ENCODE measurements at regions not wholly inside any gene's neighbourhood (a gene's known extent, or its start where the extent isn't known, plus 50 kb on each side); places are given as distances from the start of the nearest gene placed in this dataset.

DNA sequence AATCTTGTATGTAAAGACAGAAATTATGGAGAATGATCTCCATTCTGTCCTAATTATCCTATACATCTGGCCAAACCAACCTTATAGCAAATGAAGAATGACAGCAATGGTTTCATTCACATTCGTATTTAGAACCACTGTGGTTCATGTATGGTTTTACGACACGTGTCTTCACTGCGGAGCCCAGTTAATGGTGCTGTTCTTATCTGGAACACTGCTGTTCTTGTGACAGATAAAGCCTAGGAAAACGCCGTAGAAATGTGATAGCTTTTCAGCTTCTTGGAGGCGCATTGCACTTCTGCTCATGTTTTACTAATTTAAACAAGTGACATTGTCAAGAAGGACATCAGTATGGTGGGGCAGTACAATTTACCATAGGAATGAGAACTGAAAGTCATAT, 2266.4 kb upstream of the TENM3 start:
- no peak for DNase-seq

DNA sequence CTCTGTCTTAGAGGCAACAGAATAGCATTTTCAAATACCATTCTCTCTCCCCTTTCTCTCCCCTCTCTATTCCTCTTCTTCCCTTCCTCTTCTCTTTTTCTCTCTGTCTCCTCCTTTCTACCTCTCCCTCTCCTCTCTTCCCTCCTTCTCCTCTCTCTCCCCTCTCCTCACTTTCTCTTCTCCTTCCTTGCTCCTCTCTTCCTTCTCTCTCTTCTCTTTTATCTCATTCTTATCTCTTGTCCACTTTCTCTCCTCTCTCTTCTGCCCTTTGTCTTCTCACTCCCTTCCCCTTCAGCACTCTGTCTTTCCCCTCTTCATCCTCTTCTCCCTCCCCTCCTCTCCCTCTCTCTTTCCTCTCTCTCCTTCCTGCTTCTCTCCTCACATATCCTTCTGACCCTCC, 2265.8 kb upstream of the TENM3 start:
- DNase-seq, result no peak

DNA sequence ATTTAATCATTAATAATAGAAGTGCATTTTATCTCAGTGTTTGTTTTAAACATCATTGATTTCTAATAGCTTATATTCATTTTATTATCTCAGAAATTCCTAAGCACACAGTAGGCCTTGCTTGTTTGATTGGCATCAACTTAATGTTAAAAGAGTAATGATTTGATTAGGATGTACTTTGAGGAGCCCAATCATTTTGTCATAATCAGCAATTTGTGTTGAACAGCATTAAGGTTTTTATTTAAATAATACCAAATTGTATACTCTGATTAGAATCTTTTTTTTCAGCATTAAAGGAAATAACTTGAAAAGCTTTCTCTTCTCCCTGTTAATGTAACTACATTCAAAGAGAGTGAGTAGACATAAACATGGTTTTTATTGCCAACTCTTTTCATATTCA, 2262.0 kb upstream of the TENM3 start:
- no peak for DNase-seq

DNA sequence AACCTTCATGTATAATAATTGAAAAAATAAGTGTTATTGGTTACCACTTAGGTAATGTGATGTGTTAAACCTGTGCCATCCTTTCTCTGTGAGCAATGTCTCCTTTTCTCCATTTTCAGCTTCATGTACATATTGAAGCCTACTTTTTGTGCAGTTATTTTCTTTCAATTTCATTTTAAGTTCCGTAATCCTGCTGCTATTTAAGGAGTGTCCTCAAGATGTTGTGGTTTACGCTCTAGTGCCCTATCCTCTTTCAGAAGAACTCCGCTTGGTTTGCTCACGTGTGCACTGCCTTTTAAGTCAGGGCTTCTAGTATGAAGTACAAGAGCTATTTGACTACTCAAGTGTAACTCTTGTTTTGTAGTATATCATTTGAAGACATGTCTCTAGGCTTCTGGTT, 2253.2 kb upstream of the TENM3 start:
- peak in 1 of 3 donors; percentile 1 for DNase-seq

DNA sequence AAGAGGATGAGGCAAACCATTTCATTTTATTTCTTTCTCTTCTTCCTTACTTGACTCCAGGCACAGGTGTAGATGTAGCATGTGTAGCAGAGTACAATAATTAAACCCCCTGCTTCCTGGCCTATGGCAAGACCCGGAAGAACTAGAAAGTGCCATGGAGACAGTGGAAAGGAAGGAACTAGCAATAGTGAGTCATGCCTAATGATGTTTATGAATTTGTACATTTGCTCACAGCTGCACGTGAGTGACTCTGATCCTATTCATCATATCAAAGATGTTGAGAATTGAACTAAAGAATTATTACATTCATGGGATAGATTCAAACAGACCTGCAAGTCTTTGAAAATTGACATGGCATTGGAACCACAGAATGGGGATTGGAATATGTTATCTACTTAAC, 2233.9 kb upstream of the TENM3 start:
- DNase-seq, result no peak

DNA sequence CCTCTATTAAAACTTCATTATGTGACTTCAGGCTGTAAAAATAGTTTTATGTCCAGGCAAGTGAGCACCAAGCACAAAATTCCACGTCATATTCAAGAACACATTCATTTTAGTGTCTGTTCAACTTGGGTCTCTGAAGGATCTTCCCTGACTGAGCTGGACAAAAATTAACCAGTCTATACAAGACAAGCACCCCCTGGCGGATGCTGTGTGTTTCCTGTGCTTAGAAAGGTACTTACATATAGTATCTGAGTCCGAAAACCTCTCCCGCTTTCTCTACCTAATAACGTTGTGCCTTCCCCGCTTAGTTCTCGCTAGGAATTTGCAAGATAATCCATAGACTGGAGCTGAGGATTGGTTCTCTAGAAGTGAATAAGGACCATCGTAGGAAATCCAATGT, 2214.5 kb upstream of the TENM3 start:
- peak in 2 of 3 donors; percentile 2 to 11 for DNase-seq

DNA sequence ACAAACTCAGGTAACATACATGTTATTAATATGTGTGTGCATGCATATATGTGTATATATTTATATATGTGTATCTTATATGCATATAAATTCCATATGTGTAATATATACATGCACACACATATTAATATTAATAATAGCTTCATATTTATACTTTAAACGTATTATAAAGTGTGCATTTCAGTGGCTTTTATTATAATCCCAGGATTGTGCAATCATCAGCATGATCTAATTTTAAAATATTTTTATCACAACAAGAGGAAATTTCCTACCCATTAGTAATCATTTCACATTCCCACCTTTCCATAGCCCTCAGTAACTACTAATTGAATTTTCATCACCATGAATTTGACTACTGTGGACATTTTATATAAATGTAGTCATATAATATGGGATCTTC, 2211.9 kb upstream of the TENM3 start:
- no peak for DNase-seq

DNA sequence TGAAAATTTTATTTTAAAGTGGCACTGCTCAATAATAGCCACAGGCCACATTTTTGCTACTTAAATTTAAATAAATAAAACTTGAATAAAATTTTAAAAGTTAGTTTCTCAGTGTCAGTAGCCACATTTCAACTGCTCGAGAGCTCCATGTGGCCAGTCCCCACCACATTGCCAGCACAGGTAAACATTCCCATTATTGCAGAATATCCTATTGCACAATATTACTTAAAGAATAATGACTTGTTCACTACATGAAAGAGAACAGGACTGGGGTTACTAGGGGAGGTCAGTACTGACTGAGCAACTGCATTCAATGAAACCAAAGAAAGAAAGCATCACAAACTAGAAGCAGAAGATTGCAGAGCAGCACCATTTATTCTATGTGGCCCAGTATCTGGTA, 2201.6 kb upstream of the TENM3 start:
- DNase-seq, result no peak

DNA sequence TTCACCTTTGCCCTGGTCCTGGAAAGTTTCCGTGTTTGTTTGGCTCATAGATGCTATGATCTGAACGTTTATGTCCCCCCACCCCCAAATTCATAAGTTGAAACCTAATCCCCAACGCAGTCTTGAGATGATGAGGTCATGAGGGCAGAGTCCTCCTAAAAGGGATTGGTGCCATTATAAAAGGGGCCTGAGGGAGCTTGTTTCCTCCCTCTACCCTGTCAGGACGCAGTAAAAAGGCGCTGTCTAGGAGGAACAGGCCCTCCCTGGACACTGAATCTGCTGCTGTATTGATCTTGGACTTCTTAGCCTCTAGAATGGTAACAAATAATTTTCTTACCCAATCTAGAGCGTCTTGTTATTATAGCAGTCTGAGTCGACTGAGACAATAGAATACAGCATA, 2190.6 kb upstream of the TENM3 start:
- DNase-seq, result no peak

DNA sequence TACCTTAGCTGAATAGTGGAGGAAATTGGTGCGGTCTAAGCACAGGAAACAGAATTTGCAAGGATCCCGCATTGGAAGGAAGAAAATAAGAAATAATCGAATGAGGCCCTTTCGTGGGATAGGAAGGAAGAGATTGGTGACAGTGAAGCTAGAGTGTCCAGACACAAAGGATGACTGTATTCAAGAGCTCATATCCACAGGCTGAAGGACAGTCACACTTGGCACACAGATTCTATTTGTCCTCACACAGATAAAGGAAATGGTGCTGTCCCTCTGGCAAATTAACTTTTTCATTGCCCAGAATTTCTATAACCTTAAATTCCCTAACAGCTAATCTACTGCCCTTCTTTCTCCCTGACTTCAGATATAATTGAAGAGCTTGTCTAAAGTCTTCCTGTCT, 2188.9 kb upstream of the TENM3 start:
- no peak for DNase-seq

DNA sequence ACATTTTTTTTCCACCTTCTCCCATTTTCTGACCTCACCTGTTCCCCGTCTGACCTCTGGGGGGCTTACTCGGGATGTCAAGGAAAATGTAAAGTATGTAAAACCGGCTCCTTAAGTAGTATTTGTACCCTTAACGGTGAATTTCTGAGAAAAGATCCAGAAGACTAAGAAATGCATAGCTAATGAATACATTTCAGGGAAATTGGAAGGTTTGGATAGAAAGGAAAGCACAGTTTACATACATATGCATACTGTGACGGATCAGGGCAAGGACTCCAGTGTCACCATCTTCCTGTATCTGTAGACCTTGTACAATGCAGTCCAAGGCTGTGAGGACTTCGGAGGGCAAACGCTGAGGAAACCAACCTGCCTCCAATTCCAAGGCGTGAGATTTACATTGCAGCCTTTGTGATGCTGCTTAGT, 2185.9 kb upstream of the TENM3 start:
- DNase-seq, result no peak

DNA sequence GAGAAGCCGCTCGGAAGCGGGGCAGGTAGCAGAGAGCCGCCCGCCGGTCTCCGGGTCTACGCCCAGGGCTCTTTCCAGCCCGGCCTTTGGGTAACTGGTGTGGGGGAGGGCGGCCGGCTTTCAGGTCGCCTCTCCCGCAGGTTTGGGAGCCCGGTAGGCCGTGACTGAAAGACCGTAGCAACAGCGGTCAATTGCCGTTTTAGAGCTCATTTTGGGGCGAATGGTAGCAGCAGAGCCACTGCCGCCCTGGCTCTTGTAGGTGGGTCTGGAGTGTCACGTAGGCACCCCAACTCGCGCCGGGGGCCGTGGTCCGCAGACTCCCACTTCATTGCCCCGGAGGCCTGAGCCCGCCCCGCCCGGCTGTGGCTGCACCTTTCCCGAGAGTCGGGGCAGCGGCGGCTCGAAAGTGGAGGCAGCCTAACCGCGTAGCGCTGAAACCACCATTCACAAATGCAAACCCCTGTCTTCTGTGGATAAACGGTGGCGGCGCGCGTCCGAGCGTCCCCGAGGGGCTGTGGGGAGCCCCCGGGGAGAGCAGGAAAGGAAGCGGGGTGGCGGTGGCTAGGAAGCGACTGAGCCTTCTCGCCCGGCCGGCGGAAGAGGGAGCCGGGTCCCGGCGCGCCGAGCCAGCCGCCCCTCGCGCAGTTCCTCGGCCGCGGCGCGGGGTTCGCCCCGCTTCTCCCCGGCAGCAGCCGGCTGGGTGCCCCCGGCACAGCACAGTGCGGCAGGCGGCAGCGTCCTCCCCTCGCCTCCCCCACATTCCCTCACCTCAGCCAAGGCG, 2185.1 kb upstream of the TENM3 start:
- peak in 1 of 3 donors; percentile 18 for DNase-seq

DNA sequence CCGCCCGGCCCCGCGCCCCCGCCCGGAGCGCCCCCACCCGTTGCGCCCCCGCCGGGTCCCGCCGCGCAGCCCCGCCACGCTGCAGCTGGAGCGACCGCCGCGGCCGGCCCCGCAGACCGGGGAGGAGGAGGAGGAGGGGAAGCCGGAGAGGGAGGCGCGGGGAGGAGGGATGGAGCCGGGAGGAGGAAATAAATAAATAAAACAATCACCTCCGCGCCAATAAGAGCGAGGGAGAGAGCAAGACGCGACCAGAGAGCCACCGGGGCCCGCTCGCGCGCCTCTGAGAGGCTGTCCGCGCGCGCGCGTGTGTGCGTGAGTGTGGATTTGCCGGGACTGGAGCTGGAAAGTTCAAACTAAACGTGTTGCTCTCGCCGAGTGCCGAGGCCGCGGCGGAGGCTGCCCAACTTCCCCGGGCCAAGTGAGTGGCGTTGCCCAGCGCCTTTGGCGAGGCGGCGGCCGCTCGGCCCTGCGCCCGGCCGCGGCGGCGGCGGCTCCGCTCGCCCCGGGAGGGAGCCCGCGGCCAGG, 2184.4 kb upstream of the TENM3 start:
- peak in 2 of 3 donors; percentile 32 to 42 for DNase-seq

DNA sequence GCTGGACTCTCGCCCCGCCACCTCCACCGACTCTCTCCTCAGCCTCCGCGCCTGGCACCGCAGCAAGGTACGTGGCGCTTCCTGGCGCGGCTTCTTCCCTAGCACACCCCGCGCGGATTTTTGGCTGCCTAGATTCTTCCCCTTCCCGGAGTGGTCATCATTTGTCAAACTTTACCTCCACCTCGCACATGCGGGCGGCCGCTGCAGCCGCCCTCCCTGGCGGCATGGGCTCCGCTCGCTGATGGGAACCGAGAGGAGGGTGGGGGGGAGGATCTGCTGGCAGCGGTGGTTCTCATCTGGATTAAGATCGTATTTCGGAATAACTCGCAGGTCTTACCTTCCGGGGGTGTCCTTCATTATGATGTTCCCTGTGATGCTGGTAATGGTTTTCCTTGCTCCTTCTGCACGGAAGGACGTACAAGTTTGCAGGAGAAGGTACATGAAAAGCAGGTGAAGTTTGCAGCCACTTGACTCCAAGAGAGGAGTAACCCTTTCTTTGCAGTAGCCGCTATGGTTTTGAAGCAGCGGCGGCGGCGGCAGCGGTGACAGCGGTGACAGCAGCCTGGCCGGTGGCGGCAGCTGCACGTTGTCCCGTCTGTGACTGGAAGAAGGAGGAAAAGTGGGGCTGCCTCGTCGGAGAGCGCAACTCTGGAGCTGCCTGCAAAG, 2183.9 kb upstream of the TENM3 start:
- DNase-seq, result no peak

DNA sequence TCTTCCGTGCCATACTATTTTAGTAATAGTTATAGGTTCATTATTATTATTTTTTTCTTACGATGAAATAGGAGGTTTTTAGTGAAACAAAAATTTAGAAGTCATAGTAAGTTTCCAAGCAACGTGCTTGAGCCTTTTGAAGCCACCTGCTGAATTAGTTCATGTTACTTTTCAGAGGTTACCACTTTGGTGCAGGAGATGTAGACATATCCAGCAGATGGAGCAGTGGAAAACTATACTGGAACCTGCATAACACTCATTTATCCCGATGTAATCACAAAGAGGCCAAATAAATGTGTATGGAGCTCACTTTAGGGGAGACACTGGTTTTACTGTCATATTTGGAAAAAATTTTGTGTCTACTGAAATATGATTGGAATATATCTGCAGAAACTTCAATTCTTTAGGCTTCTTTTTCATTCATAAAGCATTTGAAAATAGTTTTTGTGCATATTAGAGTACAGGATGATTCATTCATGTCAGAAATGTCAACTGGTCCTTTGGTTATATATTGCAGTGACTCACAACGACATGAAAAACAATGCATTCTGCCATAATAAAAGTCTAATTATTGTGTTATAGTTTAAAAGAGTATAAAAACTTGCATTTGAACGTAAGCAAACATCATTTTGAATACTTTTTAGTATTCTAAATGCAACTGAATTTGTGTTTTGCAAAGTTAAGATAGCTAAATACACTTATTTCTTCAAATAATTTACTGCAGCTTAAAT, 2182.9 kb upstream of the TENM3 start:
- DNase-seq, result no peak

DNA sequence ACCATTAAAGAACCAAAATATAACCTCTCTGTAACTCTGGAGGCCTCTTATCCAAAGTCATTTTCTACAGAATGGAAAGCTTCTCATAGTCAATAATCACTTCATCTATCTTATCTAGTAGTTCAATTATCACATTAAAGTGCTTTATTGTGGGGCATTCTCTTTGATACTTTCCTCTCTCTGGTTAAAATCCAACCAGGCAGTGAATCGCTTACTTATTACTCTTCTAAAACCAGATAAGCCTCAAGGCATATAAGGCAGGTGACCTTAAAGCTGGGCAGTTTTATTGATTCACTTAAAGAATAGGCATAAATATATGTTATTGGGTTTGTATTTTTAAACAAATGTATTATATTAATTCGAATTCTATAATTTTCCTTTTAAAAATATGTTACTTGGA, 2162.1 kb upstream of the TENM3 start:
- no peak for DNase-seq

DNA sequence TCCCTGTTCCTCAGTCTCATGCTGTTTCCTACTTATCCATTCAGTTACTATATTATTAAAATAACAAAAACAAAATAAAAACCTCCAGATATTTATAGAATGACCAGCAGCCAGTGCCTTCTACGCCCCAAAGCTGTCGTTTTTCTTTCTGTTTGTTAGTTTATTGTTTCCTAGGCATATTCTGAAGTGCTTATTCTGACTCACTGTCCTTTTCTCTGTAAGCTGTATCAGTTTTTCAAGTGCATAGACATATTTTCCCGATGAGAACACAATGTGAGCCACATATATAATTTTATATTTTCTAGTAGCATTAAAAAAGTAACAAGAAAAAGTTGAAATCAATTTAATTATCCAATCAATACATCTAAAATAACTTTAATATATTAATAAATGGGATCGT, 2158.6 kb upstream of the TENM3 start:
- no peak for DNase-seq

DNA sequence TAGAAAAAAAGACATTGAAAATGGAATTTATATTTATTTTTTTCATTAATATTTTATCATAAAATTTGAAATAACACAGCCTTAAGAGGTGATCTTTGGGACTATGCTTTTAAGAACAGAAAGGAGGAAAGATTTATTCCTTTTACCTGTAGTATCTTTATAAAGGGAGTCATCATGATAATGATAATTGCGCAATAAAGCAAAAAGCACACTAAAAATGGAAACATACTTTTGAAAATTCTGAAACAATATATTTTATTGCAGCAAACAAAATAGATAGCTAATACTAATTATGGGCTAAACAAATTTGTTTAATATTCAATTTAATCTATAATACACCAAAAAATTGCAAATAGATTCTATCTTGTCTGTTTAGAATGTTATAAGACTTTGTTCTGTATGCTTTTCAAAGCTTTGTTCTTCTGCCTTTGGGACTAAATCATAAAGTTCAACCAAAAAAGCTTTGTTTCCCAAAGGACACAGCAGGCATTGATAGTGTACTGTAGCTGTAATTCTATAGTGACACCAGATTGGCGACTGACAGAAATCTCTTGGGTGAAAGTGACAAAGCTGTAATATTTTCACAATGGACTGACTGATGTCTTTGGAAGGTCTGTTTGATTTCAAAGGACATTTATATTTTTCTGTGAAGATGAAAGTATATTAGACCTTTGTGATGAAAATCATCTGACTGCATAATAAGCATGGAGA, 2156.6 kb upstream of the TENM3 start:
- DNase-seq, result no peak

DNA sequence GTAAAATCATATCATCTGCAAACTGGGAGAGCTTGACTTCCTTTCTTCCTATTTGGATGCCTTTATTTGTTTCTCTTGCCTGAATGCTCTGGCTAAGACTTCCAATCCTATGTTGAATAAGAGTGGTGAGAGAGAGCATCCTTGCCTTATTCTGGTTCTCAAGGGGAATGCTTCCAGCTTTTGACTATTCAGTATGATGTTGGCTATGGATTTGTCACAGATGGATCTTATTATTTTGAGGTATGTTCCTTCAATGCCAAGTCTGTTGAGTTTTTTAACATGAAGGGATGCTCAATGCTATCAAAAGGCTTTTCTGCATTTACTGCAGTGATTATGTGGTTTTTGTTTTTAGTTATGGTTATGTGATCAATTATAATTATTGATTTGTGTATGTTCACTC, 2144.6 kb upstream of the TENM3 start:
- DNase-seq, result no peak

DNA sequence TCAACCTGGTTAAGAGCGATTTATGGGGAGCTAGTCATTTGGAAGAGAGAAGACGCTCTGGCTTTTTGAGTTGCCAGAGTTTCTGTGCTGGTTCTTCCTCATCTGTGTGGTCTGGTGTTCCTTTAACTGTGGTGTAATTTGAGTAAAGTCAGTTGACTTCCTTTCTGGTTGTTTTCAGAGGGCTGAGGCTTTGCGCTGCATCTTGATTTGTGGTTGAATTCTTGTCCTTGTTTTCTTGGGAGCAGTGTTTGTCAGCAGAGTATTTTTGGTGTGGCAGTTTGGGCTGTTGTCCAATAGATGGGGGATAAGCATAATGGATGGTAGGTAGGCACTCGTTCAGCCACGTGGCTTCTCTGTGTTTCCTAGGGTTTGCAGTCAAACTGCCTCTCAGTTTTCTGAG, 2143.2 kb upstream of the TENM3 start:
- DNase-seq, result peak; percentile 24 to 36 (median 26)

DNA sequence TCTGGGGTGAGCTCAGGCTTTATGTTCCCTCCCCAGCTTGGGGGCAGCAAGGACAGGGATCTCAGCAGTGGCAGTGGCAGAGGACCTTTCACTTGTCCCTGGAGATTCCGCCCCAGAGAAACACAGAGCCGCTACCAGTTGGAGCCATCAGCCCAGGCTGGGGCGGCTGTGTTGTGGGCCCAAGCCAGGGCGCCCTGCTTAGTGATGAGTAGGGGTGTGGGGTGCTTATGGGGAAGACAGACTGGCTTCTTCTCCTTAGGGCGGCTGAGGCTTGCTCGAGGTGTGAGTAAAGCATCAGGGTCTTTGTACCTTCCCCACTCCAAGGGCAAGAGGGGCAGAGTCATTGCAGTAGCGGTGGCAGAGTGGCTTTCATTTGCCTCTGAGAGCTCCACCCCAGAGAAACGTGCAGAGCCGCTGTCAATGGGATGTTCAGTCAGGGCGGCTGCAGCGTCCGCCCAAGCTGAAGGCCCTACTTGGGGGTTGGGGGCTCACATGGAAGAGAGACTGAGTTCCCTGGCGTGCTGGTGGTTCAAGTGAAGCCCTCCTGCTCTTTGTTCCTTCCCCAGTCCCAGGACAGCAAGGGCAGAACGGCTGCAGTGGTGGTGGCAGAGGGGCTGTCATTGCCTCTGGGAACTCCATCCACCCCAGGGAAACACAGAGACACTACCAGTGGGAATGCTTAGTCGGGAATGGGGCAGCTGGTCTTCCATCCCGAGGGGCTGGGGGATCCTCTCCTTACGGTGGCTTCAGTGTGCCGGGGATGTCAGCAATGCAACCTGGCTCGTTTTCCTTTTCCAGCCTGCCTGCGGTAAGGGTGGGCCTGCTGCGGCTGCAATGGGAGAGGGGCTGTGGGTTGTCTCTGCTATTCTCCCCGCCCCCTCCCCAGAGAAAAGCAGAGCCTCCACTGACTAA, 2142.5 kb upstream of the TENM3 start:
- DNase-seq, result no peak

Measured in suppressor macrophage treated with lipopolysaccharide for 1 hour (primary cell).